T-helper 1 cell (primary cell): ENCODE measurements at regions not wholly inside any gene's neighbourhood (a gene's known extent, or its start where the extent isn't known, plus 50 kb on each side); places are given as distances from the start of the nearest gene placed in this dataset.
"Not testable (repeated sequence)": the region's sequence is repeated elsewhere in the genome, so short reads cannot be mapped to it uniquely, and the experiment has no call there.

Source experiments
- DNase-seq, 5 donors: peaks; one replicate each; pipeline ENCODE4 v3.0.0-alpha.2; 2012 to 2020

DNA sequence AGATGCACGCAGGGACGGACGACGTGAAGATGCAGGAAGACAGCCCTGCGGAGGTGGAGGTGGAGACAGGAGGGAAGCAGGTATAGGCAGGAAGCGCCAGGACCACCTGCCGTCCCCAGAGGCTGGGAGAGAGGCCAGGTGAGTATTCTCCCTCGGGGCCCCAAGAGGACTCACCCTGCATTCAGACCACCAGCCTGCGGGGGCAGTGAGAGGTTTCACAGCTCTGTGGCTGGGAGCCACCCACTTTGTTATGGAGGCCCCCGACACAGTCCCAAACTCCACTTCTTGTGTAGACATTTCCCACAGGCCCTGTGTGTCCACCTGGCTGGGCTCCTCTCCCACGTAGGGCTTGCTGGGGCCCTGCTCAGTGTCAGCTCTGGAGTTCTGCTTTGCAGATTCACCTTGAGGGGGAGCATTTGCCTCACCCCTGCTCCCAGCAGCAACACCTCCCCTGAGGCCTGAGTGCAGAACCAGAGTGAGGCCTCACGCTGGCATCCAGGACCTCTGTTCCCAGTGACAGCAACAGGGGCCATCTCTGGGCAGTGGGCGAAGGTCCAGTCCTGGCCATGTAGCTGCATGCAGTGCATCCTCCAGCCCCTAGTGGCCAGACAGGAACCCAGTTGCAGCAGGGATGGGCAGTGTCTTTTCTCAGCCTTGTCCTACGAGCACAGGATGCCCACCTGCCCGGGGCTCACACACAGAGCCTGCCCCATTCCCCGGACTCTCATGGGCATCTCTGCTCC, 119.4 kb upstream of the IQSEC1 start:
- DNase-seq = no peak

DNA sequence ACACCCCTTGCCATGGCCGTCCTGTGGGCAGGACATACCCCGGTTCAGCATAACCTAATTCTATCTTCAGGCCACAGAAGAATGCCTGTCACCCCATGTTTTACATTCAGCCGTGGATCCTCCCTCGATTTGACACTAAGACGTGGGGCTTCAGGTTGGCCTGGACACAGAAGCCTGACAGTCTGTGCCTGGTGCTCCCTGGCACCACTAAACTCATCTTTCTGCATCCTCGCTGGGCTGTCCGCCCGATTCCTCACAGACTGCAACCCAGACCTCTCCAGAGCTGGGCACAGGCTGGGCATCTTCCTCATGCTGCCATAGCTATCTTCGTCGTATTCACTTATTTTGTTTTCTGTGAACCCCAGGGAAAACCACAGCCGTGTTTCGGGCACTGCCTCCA, 117.8 kb upstream of the IQSEC1 start:
- DNase-seq = no peak

DNA sequence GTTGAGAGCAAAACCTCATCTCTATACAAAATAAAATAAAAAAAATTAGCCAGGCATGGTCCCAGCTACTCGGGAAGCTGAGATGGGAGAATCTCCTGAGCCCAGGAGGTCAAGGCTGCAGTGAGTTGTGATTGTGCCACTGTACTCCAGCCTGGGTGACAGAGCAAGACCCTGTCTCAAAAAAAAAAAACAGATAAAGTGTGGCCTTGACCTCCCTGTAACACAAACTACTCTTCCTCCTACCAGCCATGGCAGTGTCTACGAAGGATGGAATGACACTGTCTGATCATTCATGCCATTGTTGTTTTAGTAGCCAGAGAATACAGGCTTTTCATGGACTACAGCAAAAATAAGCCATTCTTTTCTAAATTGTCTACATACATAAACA, 117.1 kb upstream of the IQSEC1 start:
- no peak for DNase-seq

DNA sequence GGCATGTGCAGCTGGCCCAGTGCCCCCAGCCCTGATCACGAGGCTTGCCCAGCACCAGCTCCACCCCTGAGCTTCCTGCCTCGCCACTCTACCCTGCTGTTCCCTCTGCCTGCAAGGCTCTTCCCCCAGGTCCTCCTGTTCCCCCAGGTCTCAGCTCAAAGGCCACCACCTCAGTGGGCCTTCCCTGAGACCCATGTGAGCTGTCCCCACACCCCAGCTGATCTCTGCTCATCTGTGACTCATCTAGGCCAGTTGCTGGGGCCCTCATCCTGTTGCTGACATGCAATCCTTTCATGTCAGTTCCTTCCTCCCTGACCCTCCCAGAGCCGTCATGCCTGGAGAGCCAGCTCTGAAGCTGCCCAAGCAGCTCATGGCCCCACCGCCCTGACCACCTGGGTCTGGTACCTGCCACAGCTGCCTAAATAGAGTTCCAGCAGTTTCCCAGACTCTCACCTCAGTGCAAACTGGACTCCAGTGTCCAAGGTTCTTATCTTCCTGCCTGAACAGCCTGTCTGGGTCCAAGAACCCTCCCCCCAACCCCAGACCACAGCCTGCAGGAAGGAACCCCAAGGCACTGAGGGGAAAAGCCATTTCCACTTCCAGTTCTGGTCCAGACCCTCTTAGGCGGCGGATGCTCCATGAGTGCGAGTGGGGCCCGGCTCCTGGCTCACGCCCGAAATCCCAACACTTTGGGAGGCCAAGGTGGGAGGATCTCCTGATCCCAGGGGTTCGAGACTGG, 116.6 kb upstream of the IQSEC1 start:
- peak in 1 of 5 donors; percentile 73 for DNase-seq

DNA sequence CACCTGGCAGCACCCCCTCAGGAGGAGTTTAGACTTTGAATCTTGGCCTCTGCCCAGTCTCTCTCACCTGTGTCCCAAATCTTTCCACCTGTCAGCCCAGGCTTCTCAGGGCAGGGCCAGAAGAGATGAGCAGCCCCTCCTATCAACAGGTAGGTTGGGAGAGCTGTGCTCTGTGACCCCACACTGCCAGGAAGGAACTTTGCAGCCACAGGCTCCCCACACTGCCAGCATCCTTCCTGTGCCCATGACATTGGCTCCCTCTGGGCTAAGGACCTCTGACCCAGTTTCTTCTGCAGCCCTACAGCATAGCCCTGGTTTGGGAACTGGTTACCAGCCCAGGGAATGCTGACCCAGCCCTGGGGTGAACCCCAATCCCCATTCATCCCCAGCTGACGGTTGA, 115.7 kb upstream of the IQSEC1 start:
- peak in 1 of 5 donors; percentile 18 for DNase-seq

DNA sequence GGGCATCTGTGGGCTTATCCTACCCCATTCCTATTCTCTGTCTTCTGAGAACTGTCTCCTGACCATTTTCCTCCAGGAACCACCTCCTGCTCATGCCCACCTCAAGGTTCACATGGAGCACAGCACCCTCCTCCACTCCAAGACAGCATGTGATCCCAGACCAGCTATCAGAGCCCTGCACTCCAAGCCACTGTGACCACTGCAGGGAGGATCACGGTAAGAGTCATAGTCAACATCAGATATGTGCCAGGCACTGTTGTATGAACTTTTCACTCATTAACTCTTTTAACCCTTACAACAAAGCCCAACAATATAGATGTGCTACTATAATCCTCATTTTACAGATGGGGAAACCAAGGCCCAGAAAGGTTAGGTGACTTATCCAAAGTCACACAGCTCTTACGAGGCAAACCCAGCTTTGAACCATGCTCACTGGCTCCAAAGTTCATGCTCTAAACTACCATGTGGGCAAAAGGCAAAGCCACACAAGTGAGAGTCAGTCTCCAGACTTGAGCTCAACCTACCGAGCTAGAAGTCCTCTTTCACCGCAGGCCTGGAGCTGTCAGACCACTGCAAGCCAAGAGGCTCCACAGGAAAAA, 115.1 kb upstream of the IQSEC1 start:
- DNase-seq = no peak

DNA sequence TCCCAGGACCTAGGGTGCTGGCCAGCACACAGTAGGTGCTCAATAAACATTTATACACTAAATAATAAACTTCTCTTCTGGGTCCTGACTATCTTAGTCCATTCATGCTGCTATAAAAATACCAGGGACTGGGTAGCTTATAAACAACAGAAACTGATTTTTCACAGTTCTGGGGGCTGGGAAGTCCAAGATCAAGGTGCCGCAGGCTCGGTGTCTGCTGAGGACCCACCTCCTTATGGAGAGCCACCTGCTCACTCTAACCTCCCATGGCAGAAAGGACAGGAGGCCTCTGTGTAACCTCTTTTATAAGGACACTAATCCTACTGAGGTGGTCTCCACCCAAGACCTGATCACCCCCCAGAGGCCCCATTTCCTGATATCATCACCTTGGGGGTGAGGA, 114.4 kb upstream of the IQSEC1 start:
- DNase-seq = no peak

DNA sequence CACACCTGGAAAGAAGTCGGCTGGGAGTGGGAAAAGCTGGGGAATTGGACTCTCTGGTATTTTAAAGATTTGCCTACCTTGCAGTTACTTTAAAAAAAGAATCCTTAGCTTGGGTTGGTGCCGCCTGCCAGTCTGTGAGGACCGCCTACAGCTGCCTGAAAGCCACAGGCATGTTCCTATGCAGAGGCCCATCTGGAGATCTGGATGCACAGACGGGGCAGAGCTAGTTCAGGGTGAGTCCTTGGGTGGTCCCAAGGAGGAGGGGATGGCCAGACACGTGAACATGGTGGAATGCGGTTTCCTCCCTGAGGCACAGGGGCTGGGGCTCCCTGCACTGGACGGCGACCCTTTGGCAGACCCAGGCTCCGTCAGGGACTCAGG, 113.2 kb upstream of the IQSEC1 start:
- no peak for DNase-seq

DNA sequence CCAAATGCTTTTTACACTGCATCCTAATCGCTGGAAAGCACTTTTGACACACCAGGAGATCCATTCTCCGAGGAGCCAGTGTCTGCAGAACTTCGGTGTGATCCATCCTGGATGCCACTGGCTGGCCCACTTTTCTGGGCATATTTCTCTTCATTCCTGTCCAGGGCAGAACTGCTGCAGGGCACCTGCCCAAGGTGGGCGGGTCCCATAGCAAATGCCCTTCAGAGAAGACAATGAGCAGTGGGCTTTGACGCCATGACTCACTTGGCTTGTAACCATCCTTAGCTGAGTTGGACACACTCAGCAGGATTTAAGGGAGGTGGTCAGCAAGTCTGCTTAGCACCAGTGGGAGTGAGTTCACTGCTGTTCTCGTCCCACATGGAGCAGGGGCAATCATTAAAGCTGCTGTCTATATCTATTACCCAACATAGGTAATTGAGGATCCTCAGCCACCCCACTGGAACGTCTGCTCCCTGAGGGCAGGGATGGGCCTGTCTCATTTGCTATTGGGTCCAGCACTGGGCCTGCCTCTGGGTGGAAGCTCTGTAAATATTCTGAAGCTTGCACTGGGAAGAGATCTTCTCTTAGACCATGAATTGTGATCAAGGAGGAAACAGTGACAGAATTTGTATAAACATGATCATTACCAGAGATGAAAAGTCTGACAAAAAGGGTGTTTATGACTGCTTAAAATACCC, 112.7 kb upstream of the IQSEC1 start:
- DNase-seq = no peak

DNA sequence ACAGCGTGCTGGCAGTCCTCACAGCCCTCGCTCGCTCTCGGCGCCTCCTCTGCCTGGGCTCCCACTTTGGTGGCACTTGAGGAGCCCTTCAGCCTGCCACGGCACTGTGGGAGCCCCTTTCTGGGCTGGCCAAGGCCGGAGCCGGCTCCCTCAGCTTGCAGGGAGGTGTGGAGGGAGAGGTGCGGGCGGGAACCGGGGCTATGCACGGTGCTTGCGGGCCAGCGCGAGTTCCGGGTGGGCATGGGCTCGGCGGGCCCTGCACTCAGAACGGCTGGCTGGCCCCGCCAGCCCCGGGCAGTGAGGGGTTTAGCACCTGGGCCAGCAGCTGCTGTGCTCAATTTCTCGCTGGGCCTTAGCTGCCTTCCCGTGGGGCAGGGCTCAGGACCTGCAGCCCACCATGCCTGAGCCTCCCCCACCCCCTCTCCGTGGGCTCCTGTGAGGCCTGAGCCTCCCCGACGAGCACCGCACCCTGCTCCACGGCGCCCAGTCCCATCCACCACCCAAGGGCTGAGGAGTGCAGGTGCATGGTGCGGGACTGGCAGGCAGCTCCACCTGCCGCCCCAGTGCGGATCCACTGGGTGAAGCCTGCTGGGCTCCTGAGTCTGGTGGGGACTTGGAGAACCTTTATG, 106.5 kb upstream of the IQSEC1 start:
- DNase-seq = not testable (repeated sequence)

DNA sequence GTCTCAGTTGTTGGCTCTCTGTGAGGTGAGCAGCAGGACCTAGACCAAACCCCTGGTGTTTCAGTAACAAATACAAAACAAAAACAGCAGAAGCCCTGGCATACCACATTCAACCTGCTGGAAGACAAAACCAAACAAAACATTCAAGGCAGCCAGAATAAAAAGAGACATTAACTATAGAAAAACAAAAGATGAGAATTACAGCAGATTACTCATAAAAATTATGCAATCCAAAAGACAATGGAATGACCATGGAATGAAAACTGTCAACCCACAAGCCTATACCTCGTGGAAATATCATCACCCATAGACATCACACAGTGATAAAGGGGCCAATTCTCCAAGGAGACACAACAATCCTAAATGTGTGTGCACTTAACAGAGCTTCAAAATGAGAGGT, 106.0 kb upstream of the IQSEC1 start:
- no peak for DNase-seq

DNA sequence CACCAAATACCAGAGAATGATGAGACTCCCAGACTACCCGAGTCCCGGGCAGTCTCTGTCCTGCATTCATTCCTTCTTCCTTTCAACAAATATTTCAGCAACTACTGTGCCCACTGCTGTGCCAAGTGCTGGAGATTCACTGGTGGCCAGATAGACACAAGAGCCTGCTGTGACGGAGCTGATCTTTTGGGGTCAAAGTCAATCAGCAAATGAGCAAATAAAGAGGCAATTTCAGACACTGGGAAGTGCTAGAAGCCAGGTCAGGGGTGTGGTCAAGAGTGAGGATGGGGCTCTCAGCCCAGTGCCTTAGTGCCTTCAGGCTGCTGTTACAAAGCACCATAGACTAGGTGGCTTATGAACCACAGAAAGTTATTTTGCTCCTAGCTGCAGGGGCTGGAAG, 104.9 kb upstream of the IQSEC1 start:
- DNase-seq = no peak

DNA sequence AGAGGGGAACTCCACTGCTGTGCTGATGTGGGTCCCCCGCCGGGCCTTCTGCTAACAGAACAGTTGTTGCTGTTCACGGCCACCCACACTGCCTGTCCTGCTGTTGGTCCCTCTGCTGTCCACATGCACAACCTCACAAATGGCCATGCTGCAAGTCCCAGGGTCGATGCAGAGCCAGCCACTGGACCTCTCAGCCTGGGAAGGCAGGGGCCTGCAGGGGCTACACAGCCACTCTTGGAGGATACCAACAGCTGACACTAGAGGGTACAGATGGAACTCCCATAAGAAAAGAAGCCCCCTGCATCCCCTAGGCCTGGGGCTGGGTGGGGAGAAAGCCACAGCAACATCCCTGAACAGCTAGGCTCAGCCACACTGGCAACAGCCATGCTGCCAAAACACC, 104.4 kb upstream of the IQSEC1 start:
- DNase-seq = no peak

DNA sequence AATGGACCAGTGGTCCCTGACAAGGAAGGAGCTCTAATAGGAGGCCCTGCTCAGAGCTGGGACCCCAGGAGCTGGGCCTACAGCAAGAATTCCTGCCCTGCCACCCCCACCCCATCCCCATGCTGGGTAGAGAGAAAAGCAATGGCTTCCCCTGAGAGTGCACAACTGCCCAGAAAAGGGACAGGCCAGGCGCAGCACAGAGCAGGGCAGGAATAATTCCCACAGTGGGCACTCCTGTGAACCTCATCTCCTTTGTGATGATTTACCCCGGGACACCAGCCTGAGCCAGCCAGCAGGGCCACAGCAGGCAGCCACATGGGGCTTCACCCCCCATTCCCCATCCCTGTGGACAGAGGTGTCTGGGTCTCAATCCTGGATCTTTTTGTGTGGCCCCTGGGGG, 104.0 kb upstream of the IQSEC1 start:
- DNase-seq = no peak

DNA sequence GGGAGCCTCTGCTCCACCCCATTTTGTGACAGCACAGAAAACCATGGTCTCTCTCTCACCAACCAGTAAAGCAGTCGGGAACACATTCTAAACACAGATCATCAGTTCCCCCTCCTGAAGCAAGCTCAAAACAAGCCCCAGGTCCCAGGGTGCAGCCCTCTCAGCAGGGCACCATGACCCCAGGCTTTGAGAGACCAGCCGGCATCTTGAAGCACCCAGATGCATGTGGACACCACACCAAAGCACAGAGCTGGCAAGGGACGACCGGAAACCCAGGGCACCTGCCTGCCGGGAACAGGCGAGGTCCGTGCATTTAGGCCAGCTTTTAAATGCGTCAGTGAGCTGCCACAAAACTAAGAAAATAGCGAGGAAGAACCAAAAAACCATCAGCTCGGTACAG, 103.2 kb upstream of the IQSEC1 start:
- no peak for DNase-seq

DNA sequence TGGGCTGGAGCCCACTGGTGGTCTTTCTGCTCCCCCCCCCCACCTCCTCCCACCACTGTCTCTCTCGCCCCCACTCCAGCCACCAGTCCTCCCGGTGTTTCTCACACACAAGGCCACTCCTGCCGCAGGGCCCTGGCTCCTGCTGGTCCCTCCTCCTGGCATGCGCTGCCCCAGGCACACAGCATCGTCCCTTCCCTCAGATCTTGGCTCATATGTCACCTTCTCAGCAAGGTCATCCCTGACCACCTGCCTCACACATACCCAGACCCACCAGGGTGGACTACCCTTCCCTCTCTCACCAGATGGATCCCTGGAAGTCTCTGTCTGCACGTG, 101.5 kb upstream of the IQSEC1 start:
- no peak for DNase-seq

DNA sequence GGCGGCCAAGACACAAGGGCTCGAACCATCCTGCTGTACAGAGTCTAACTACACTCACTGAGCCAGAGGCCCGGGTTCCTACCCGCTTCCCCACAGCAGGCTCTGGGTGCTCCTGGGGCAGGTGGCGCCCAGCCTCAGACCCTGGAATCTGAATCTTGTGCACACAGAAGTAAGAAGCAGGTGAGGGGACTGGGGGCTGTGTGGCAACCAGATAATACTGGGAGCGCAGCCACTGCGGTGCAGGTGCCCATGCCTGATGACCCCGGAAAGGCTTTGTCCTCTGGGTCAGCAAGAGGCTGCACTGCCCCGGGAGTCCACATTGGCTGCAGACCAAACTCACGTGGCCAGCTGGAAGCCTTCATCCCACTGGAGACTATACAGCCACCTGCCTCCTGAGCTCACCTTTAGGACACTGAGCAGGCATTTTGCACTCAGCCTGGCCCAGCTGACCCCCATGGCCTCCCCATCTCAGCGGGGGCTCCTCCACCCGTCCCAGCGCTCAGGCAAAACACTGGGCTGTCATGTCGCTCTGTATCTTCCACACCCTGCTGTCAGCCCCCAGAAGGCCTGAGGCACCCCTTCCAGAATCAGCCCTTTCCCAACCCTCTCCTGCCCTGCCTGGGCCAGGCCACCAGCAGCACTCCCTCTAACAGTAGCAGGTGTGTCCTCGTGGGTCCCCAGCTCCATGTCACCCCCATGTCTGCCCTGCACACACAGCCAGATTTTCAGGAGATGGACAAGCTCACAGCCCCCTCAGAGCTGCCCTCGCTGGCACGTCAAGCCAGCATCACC, 101.0 kb upstream of the IQSEC1 start:
- DNase-seq = no peak

DNA sequence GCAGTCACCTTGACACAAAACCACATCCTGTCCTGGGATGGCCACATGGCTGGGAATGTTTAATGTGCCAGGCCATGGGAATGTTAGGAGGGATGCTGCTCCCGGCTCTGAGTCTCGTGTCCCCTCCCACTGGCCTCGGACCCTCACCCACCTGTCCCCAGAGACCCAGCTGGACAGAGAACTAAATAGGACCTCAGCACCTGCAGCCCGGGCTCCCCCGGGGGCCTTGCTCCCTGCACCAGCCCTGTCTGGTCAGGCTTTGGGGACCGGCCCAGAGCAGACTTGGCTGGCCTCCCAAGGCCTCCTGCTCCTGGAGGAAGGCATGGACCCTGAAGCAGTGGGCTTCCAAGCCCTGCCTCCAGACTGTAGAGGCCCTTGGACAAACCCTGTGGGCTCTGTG, 100.0 kb upstream of the IQSEC1 start:
- no peak for DNase-seq

DNA sequence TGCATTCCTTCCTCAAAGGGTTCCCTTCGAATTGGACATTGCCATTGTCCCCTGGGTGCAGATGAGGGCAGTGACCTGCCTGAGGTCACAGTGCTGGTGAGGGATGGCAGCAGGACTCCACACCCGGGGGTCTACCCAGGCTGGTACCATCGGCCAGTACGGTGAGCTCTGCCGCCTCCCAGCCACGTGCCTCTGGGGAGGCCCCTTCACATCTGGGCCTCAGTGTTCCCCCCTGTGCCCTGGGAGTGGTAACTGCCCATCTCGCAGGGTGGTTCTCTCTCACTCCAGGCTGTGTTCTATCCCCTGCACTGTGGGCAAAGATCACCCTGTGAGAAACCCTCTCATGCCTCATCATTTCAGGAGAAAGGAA, 99.4 kb upstream of the IQSEC1 start:
- DNase-seq = no peak

DNA sequence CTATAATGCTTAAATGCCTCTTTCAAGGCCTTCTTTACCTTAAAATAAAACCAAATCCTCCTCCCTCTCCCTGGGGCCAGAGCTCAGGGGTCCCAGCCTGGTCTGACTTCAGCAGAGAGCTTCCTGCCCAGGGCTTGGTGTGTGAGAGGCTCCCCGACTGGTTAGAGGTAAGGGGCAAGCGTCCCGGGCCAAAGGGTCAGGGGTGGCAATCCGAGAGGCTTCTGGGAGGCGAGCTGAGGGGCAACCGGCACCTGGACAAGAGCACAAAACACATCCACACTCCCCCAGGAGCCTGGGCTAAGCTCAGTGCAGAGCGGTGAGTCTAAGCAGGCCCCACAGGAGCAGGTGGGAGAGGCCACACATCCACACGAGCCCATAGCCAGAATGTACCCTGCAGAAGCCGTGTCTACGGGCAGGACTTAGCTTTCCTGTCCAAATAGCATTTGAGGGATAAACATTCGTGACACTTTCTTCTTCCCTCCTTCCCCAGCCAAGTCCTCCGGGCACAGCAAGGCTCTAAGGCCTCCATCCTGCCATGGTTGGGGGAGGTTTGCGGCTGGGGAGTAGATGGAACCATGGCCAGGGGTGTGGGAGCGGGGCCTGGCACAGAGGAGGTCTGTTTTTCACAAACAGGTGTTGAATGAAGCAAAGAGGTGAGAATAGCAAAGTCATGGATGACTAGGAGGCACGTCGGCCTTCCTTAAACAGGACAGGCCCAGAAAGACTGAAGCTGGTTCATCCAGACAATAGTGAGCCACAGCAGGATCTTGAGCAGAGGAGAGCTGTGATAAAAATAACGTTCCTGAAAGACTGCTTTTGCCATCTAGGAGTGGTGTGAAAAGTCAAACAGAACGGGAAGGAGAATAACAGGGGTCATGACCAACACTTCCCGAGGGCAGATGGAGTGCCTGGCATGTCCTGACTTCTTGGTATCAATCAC, 98.7 kb upstream of the IQSEC1 start:
- DNase-seq = no peak

DNA sequence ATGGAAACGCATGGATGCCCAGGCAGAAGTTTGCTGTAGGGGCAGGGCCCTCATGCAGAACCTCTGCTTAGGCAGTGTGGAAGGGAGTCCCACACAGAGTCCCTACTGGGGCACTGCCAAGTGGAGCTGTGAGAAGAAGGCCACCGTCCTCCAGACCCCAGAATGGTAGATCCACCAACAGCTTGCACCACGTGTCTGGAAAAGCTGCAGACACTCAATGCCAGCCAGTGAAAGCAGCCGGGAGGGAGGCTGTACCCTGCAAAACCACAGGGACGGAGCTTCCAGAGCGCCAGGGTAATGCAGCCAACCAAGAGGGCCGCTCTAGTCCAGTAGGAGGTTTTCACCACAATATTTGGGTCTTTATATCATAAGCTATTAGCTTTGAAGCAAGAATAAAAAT, 97.1 kb upstream of the IQSEC1 start:
- no peak for DNase-seq
